ENCODE measurements at regions not wholly inside any gene's neighbourhood (a gene's known extent, or its start where the extent isn't known, plus 50 kb on each side); places are given as distances from the start of the nearest gene placed in this dataset.
"Not testable (repeated sequence)": the region's sequence is repeated elsewhere in the genome, so short reads cannot be mapped to it uniquely, and the experiment has no call there.

GRCh38 chr3:104437131-104437750 lies 929.5 kb upstream of the ALCAM start:
- DNase-seq: no peak

GRCh38 chr3:104437891-104438290 lies 928.8 kb upstream of the ALCAM start:
- no peak for DNase-seq

- DNase-seq: no peak
These were observed 928.0 kb upstream of the ALCAM start for GRCh38 chr3:104438706-104439105.

- not testable (repeated sequence) for DNase-seq
These were observed 921.3 kb upstream of the ALCAM start for GRCh38 chr3:104445252-104445919.

GRCh38 chr3:104447681-104448080 lies 919.0 kb upstream of the ALCAM start:
- no peak for DNase-seq

GRCh38 chr3:104452697-104453096 lies 914.0 kb upstream of the ALCAM start:
- no peak for DNase-seq

GRCh38 chr3:104458657-104459056 lies 908.1 kb upstream of the ALCAM start:
- DNase-seq: no peak

- no peak for DNase-seq
These were observed 906.0 kb upstream of the ALCAM start for GRCh38 chr3:104460477-104461406.

GRCh38 chr3:104461431-104461830 lies 905.3 kb upstream of the ALCAM start:
- no peak for DNase-seq

- no peak for DNase-seq
These were observed 894.5 kb upstream of the ALCAM start for GRCh38 chr3:104472221-104472620.

GRCh38 chr3:104474011-104474410 lies 892.7 kb upstream of the ALCAM start:
- no peak for DNase-seq

GRCh38 chr3:104503022-104503421 lies 863.7 kb upstream of the ALCAM start:
- no peak for DNase-seq

- DNase-seq: no peak
These were observed 856.4 kb upstream of the ALCAM start for GRCh38 chr3:104510131-104510849.

- no peak for DNase-seq
These were observed 852.3 kb upstream of the ALCAM start for GRCh38 chr3:104514371-104514770.

GRCh38 chr3:104514776-104515175 lies 851.9 kb upstream of the ALCAM start:
- DNase-seq: no peak

GRCh38 chr3:104519068-104519467 lies 847.6 kb upstream of the ALCAM start:
- no peak for DNase-seq

GRCh38 chr3:104519468-104520227 lies 847.1 kb upstream of the ALCAM start:
- no peak for DNase-seq

- DNase-seq: no peak
These were observed 846.5 kb upstream of the ALCAM start for GRCh38 chr3:104520228-104520655.

GRCh38 chr3:104521606-104522336 lies 844.9 kb upstream of the ALCAM start:
- DNase-seq: no peak

- DNase-seq: no peak
These were observed 843.6 kb upstream of the ALCAM start for GRCh38 chr3:104523136-104523535.

- DNase-seq: no peak
These were observed 839.8 kb upstream of the ALCAM start for GRCh38 chr3:104526901-104527401.
